ENCODE measurements at regions not wholly inside any gene's neighbourhood (a gene's known extent, or its start where the extent isn't known, plus 50 kb on each side); places are given as distances from the start of the nearest gene placed in this dataset.
"Not testable (repeated sequence)": the region's sequence is repeated elsewhere in the genome, so short reads cannot be mapped to it uniquely, and the experiment has no call there.

DNA sequence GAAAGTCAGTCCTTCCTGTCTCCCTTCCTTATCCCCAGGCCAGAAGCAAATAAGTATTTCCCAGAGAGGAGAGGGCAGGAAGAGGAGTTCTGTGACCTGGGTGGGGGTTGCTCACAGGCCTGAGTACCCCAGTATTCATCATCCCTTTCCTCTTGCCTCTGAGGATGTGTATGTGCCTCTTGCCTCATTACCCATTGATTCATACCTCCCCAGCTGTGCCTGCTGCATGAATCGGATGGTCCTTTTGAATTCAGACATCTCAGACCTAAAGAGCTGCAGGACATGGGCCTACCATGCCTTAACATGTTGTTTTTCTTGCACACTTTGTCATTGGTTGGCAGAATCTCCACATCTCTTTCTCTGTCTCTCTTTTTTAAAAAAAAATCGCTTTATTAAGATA is 112.8 kb upstream of the SHB start:
- DNase-seq, result no peak

GRCh38 chr9:38181232-38181631 is 112.2 kb upstream of the SHB start:
- DNase-seq, result no peak

- no peak for DNase-seq
Measured at GRCh38 chr9:38180656-38181055, 111.6 kb upstream of the SHB start.

GRCh38 chr9:38179965-38180364 is 110.9 kb upstream of the SHB start:
- DNase-seq, result no peak

- no peak for DNase-seq
Measured at GRCh38 chr9:38178237-38178636, 109.2 kb upstream of the SHB start.

- no peak for DNase-seq
Measured at GRCh38 chr9:38177680-38178079, 108.7 kb upstream of the SHB start.

DNA sequence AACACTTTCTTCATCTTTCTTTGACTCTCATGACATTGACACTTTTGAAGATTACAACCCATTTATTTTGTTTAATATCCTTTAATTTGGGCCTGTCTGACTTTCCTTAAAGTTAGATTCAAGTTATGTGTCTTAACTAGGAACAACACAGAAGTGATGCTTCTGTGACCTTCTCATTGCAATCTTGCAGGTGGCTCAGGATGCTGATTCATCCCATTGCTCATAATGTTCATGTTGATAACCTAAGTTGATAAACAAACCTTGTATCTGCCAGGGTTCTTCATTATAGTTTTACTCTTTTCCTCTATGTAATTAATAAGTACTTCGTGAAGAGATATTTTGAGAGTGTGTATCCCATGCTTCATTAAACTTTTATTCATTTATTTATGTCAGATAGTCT is 107.2 kb upstream of the SHB start:
- DNase-seq, result no peak

DNA sequence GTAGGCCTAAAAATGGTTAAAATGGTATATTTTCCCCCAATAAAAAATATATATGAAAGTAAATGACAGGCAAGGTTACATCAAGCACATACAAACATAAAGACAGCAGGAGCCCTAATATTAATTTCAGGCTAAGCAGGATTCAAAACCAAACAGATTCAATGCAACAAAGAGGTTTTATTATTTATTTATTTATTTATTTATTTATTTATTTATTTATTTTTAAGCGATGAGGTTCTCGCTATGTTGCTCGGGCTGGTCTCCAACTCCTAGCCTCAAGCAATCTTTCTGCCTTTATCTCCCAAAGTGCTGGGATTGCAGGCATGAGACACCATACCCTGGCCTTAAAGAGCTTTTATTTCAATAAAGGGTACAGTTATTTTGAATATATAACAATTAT is 106.4 kb upstream of the SHB start:
- DNase-seq, result no peak

- no peak for DNase-seq
Measured at GRCh38 chr9:38172586-38172985, 103.6 kb upstream of the SHB start.

- DNase-seq, result no peak
Measured at GRCh38 chr9:38171926-38172325, 102.9 kb upstream of the SHB start.

GRCh38 chr9:38171538-38171884 is 102.5 kb upstream of the SHB start:
- DNase-seq, result no peak

GRCh38 chr9:38170763-38171537 is 101.9 kb upstream of the SHB start:
- not testable (repeated sequence) for DNase-seq

DNA sequence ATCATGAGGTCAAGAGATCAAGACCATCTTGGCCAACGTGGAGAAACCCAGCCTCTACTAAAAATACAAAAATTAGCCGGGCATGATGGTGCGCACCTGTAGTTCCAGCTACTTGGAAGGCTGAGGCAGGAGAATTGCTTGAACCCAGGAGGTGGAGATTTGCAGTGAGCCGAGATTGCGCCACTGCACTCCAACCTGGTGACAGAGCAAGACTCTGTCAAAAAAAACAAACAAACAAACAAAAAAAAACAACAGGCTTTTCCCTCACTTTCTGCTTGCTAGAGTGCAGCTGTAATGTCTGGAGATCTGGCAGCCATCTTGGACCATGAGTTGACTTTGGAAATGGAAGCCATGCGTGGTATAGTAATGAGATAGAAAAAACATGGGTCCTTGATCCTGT is 101.1 kb upstream of the SHB start:
- DNase-seq, result not testable (repeated sequence)

GRCh38 chr9:38166501-38166900 is 97.5 kb upstream of the SHB start:
- DNase-seq, result no peak

DNA sequence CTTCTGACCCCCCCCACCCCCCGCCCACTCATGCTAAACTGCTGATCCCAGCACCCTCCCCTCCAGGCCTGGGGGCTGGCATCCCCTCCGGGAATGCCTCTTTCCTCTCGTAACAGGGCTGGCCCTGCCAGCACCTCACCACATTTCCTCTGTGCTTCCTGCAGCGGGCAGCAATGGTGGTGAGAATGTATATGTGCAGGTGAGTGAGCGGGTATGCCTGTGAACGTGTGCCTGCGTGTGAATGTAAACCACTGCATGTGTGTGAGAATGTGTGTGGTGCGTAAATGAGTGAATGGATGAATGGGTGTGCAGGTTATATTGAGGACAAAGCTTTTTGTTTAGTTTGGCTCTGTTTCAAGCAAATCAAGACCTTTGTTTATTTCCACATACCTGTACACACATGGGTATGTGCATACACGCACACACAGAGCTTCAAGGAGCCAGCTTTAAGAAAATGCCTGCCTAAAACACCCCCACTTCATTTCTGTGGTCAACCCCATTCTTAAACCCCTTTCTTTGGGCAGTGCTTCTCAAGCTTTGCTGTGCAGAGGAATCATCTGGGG is 95.7 kb upstream of the SHB start:
- no peak for DNase-seq

GRCh38 chr9:38163518-38163917 is 94.5 kb upstream of the SHB start:
- DNase-seq, result no peak

DNA sequence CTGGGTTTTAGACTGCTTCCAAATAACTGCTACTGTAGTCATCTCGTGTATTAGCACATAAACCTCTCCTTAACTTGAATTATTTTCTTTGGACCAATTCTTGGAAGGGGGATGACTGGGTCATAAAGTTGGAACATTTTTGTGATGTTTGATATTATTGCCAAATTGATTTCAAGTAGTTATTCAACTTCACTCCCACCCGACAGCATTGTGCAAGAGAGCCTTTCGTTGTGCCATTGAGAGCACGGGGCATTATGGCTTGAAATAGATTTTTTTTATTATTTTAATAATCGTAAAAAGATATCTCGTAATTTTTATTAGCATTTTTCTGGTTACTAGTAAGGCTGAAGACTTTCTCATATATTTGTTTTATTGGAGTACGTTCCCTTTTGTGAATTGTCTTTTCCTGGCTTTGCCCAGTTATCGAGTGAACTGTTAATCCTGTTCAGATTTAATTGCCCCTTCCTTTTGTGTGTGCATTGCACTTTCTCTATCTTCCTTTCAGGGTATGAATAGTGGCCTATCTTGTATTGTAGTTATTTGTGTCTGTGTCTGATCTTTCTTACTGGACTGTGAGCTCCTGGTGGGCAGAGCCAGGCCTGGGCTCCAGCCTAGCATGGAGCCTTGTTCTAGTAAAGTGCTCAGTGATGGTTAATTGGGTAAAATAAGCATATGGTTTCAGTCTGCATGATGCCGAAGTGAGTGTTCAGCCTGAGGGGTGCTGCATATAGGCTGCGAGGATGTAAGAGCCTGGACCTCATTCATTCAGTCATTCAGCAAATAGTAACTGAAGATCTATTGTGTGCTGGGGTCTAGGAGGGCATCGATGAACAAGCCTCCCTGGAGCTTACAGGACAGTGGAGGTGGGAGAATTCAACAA is 93.5 kb upstream of the SHB start:
- DNase-seq, result no peak

DNA sequence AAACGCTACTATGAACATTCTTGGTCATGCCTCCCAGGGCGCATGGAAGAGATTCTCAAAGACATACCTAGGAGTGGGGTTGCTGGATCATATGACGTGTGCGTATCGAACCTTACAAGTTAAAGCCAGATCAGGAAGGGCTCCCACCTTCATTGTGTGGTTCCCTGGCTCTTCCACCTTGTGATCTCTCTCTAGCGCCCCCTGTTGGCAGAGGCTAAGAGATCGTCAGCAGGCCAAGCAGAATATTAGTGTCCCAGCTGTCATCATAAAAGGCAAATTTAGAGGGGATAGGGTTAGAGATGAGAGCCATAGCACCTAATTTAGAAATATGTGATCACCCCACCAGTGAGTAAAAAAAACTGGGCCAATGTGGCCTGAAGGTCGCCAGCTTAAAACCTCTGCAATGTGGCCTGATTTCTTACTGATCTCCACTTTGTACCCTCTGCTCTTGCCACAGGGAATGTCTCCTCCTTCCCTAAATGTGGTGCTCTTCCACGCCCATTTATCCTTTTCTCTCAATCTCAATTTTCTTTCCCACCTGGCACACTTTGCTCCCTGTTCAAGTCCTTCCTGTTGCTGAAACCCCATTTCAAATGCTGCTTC is 91.7 kb upstream of the SHB start:
- DNase-seq, result peak in 1 of 2 experiments; percentile 61

DNA sequence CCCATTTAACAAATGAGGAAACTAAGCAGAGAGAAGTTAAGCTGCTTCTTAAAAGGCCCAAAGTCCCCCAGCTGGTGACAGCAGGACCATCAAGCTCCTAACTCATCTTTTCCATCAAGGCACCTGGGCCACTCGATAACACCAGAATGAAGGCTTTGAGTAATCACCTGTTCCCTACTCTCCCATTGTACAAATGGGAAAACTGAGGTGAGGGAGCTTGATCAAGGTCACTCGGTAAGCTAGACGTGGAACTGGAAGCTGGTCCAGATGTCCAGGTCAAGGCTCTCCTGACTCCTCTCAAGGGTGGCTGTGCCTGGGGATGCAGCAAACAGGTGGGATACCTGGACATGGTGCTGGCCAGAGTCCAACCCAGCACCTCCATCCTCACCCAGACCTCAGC is 90.6 kb upstream of the SHB start:
- no peak for DNase-seq

DNA sequence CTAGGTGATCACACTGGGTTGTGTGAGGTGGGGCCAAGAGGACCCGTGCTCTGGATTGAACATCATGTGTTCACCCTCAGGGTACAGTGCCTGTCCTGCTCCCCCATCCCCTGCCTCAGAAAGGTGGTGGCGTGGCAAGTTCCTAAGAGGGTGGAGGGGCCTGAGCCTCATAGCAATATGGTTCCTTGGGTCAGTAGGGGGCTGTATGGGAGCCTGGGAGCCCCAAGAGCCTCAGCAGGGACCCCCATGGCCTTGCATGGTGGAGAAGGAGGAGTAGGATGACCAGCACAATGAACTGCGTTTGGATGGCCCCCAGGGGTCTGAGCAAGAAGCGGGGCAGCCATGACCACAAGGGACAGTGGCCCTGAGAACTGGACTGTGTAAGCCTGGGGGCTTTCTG is 89.6 kb upstream of the SHB start:
- no peak for DNase-seq

- DNase-seq, result no peak
Measured at GRCh38 chr9:38157711-38158110, 88.7 kb upstream of the SHB start.

GRCh38 chr9:38154501-38155421 is 85.7 kb upstream of the SHB start:
- DNase-seq, result no peak

DNA sequence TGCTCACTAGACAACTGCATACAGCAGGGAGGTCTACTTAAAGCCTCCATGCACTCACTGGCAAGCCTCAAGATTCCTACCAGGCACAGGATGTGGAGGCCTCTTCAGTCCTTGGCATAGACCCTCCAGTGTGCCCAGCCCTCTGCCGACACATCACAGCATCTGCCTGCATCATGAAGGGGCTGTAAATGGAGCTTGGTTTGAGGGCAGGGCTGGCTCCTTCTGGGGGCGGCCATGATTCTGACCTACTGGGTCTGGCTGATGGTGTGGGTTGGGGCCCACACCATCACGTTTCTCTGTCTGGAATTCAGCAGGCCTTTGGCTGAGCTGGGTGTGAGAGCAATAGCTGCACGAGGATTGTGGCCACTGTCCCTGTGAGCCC is 84.9 kb upstream of the SHB start:
- no peak for DNase-seq
